IMR-90 (cell line): ENCODE measurements at regions not wholly inside any gene's neighbourhood (a gene's known extent, or its start where the extent isn't known, plus 50 kb on each side); places are given as distances from the start of the nearest gene placed in this dataset.

Experiments
- ATAC-seq: fragments of 200-7000 bp; cut with Tn5 transposase; 2 replicates; pipeline ENCODE4 v1.9.1; 2020; ENCODE audit warnings: low read depth, mild to moderate bottlenecking, moderate library complexity
- BruUV-seq: library from RNA; stranded (reverse); fragments of 400-500 nt; replicated peaks from 2 replicates; lab custom pipeline; 2021; lab: Mats Ljungman, UMichigan
- CTCF ChIA-PET: fragments of 300-600 bp; formaldehyde crosslinking; extraction: SDS; loops from one replicate; lab custom pipeline; 2021; ENCODE audit warnings: antibody characterized with exemption; lab: Yijun Ruan, JAX
- POLR2A ChIA-PET: fragments of 300-600 bp; sonication (Branson Sonifier 250); formaldehyde crosslinking; loops from one replicate; lab custom pipeline; 2022; ENCODE audit warnings: antibody characterized with exemption; ENCODE audit not compliant: unreplicated experiment; lab: Charles Lee
- DNase-seq: peaks from one replicate; pipeline ENCODE4 v3.0.0; 2013
- H2AFZ ChIP-seq: replicated peaks from 2 replicates; pipeline ENCODE3; 2013; ENCODE audit warnings: low read length, mild to moderate bottlenecking; ENCODE audit not compliant: poor library complexity
- H2AK5ac ChIP-seq: 2 replicates; pipeline ENCODE4 v1.6.1; 2013; ENCODE audit warnings: low read depth, low read length, inconsistent platforms
- H2AK9ac ChIP-seq: replicated peaks from 2 replicates; pipeline ENCODE3; 2013; ENCODE audit warnings: mild to moderate bottlenecking, low read depth, low read length, moderate library complexity; ENCODE audit not compliant: poor library complexity
- H2BK120ac ChIP-seq: 2 replicates; pipeline ENCODE4 v1.6.1; 2013; ENCODE audit warnings: low read depth, low read length, inconsistent platforms
- H2BK15ac ChIP-seq: 3 replicates; pipeline ENCODE4 v1.6.1; 2013; ENCODE audit warnings: low read depth, low read length, inconsistent platforms
- H2BK20ac ChIP-seq: 2 replicates; pipeline ENCODE4 v1.6.1; 2013; ENCODE audit warnings: low read depth, mild to moderate bottlenecking, inconsistent platforms, low read length, moderate library complexity
- H2BK5ac ChIP-seq: 2 replicates; pipeline ENCODE4 v1.6.1; 2013; ENCODE audit warnings: mild to moderate bottlenecking, low read depth, low read length, inconsistent platforms; ENCODE audit not compliant: poor library complexity, severe bottlenecking
- H3K14ac ChIP-seq: replicated peaks from 2 replicates; pipeline ENCODE4 v1.6.1; 2013; ENCODE audit warnings: low read depth, low read length, inconsistent platforms
- H3K18ac ChIP-seq: 2 replicates; pipeline ENCODE4 v1.6.1; 2013; ENCODE audit warnings: low read depth, low read length, control low read depth
- H3K23ac ChIP-seq: 2 replicates; pipeline ENCODE4 v1.6.1; 2013; ENCODE audit warnings: low read depth, low read length, inconsistent platforms
- H3K27ac ChIP-seq: 2 replicates; pipeline ENCODE4 v1.5.1; 2013; ENCODE audit warnings: mild to moderate bottlenecking, control low read depth, low read length; ENCODE audit not compliant: insufficient read depth
- H3K27me3 ChIP-seq: 2 replicates; pipeline ENCODE4 v1.6.1; 2013; ENCODE audit warnings: low read length; ENCODE audit not compliant: control insufficient read depth, insufficient read depth
- H3K36me3 ChIP-seq: 2 replicates; pipeline ENCODE4 v1.6.1; 2013; ENCODE audit warnings: low read length, mixed read lengths; ENCODE audit not compliant: control insufficient read depth, insufficient read depth
- H3K4ac ChIP-seq: 2 replicates; pipeline ENCODE4 v1.6.1; 2013; ENCODE audit warnings: low read depth, low read length, inconsistent platforms
- H3K4me1 ChIP-seq: 2 replicates; pipeline ENCODE4 v1.6.1; 2013; ENCODE audit warnings: low read length, mixed read lengths; ENCODE audit not compliant: control insufficient read depth, insufficient read depth
- H3K4me2 ChIP-seq: 2 replicates; pipeline ENCODE4 v1.6.1; 2013; ENCODE audit warnings: low read depth, mild to moderate bottlenecking, control low read depth, low read length, moderate library complexity
- H3K4me3 ChIP-seq: 2 replicates; pipeline ENCODE4 v1.5.1; 2013; ENCODE audit warnings: low read depth, mild to moderate bottlenecking, control low read depth, low read length, moderate library complexity; ENCODE audit not compliant: insufficient read depth
- H3K56ac ChIP-seq: 2 replicates; pipeline ENCODE4 v1.6.1; 2013; ENCODE audit warnings: low read length, inconsistent platforms; ENCODE audit not compliant: insufficient read depth; ENCODE audit errors: extremely low read depth
- H3K79me1 ChIP-seq, 2 experiments: 2 replicates each; pipeline ENCODE4 v1.6.1; 2013; ENCODE audit warnings: low read length in 2 of 2, inconsistent platforms in 1 of 2, low read depth in 1 of 2
- H3K9ac ChIP-seq: 2 replicates; pipeline ENCODE4 v1.6.1; 2013; ENCODE audit warnings: low read depth, low read length, control low read depth
- H3K9me1 ChIP-seq: 2 replicates; pipeline ENCODE4 v1.6.1; 2013; ENCODE audit warnings: low read length, inconsistent platforms; ENCODE audit not compliant: insufficient read depth
- H3K9me3 ChIP-seq: 2 replicates; pipeline ENCODE4 v1.6.1; 2013; ENCODE audit warnings: low read length; ENCODE audit not compliant: control insufficient read depth, insufficient read depth
- H4K20me1 ChIP-seq: 2 replicates; pipeline ENCODE4 v1.6.1; 2013; ENCODE audit warnings: low read length, inconsistent platforms; ENCODE audit not compliant: insufficient read depth
- H4K5ac ChIP-seq: 2 replicates; pipeline ENCODE4 v1.6.1; 2013; ENCODE audit warnings: mild to moderate bottlenecking, low read depth, low read length, control low read depth
- H4K8ac ChIP-seq, 2 experiments: 2 replicates each; pipeline ENCODE4 v1.6.1; 2013; ENCODE audit warnings: low read depth in 2 of 2, low read length in 2 of 2, control low read depth in 1 of 2, inconsistent platforms in 1 of 2
- H4K91ac ChIP-seq: 2 replicates; pipeline ENCODE4 v1.6.1; 2013; ENCODE audit warnings: low read depth, low read length, inconsistent platforms; ENCODE audit not compliant: insufficient read depth
- BHLHE40 ChIP-seq: fragments of 150-350 bp; IDR thresholded peaks from 2 replicates; pipeline ENCODE4 v1.6.1; 2016; ENCODE audit warnings: mild to moderate bottlenecking, low read depth, low read length
- CEBPB ChIP-seq: IDR thresholded peaks from 2 replicates; pipeline ENCODE4 v1.6.1; 2012; ENCODE audit warnings: low read depth, low read length, improper control_type of control experiment
- FOS ChIP-seq: fragments of 150-350 bp; IDR thresholded peaks from 2 replicates; pipeline ENCODE4 v1.6.1; 2016; ENCODE audit warnings: low read depth, low read length
- MAFK ChIP-seq: IDR thresholded peaks from 2 replicates; pipeline ENCODE4 v1.6.1; 2012; ENCODE audit warnings: low read depth, low read length, improper control_type of control experiment
- MAZ ChIP-seq: IDR thresholded peaks from 2 replicates; pipeline ENCODE4 v1.6.1; 2012; ENCODE audit warnings: low read depth, mild to moderate bottlenecking, low read length, improper control_type of control experiment, moderate library complexity, borderline replicate concordance
- MXI1 ChIP-seq: IDR thresholded peaks from 2 replicates; pipeline ENCODE4 v1.6.1; 2012; ENCODE audit warnings: low read depth, mild to moderate bottlenecking, low read length, moderate library complexity, borderline replicate concordance
- NFE2L2 ChIP-seq: fragments of 150-350 bp; IDR thresholded peaks from 2 replicates; pipeline ENCODE4 v1.6.1; 2016; ENCODE audit warnings: low read depth, mild to moderate bottlenecking, low read length
- RAD21 ChIP-seq: IDR thresholded peaks from 2 replicates; pipeline ENCODE4 v1.6.1; 2012; ENCODE audit warnings: low read length, improper control_type of control experiment
- RCOR1 ChIP-seq: IDR thresholded peaks from 2 replicates; pipeline ENCODE4 v1.6.1; 2012; ENCODE audit warnings: mild to moderate bottlenecking, low read length, improper control_type of control experiment; ENCODE audit not compliant: insufficient replicate concordance
- RFX5 ChIP-seq: IDR thresholded peaks from 2 replicates; pipeline ENCODE4 v1.8.0; 2012; ENCODE audit warnings: low read depth, mild to moderate bottlenecking, low read length, moderate library complexity
- SMC3 ChIP-seq: fragments of 150-350 bp; IDR thresholded peaks from 2 replicates; pipeline ENCODE4 v1.6.1; 2016; ENCODE audit warnings: low read depth, mild to moderate bottlenecking, antibody characterized with exemption, low read length, moderate library complexity
- WGBS, 2 experiments: methylation state at CpG; one replicate each; pipeline versions ENCODE4 v1.1.5 to v1.1.7; 2013; ENCODE audit warnings: missing lambda C conversion rate in 2 of 2; ENCODE audit not compliant: insufficient read length in 1 of 2; ENCODE audit errors: extremely low coverage in 2 of 2; 5-methylcytosine and 5-hydroxymethylcytosine counted together
- dilution Hi-C: fragments of 300-500 bp; cut with HindIII; formaldehyde crosslinking; loops from one replicate; pipeline ENCODE4 v1.14.3; 2018; ENCODE audit warnings: low sequenced_read_pairs; ENCODE audit not compliant: unreplicated experiment
- in situ Hi-C: fragments of 300-500 bp; cut with MboI; formaldehyde crosslinking; loops from 3 replicates; pipeline ENCODE4 v1.14.3; 2019; ENCODE audit warnings: low sequenced_read_pairs, inconsistent platforms, mixed read lengths
- intact Hi-C: fragments of 100-400 bp; cut with micrococcal nuclease; formaldehyde crosslinking; loops from 2 replicates; pipeline ENCODE4 v1.10.0; 2022
- TF ChIP-seq, protein P1 (sequence below): conservative IDR thresholded peaks from 2 replicates; pipeline ENCODE4 v1.5.1; 2012; ENCODE audit warnings: mild to moderate bottlenecking, low read depth, low read length, improper control_type of control experiment
- TF ChIP-seq, protein P2 (sequence below): fragments of 150-350 bp; IDR thresholded peaks from 2 replicates; pipeline ENCODE4 v1.6.1; 2016; ENCODE audit warnings: low read depth, mild to moderate bottlenecking, low read length, moderate library complexity, borderline replicate concordance

DNA sequence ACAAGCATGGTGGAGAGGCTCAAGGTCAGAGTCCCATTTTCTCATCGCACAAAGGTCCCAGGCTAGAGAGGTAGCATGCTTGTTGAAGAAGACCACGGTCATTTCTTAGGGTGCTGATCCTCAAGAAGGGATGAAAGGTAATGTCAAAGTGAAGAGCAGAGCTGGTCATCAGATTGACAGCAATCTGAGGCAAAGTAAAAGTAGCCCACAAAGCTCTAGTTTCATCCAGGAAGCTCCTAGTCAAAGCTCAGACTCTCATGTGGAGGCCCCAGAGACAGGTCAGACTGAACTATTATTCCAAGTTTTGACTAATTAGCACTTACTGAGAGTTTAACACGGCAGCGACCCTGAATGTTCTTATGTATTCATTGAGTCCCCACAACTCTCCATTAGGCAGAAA lies 270.6 kb downstream of the RPS29 start:
- no peak for ATAC-seq
- H3K4me1 ChIP-seq, result no peaks in the 10 kb centered on the region
- H2BK120ac ChIP-seq, result no peak overlapping the region
- H3K4ac ChIP-seq, result no peak overlapping the region
- no peak overlapping the region for H4K91ac ChIP-seq
- TF ChIP-seq SMC3, result no peak
- TF ChIP-seq RCOR1, result no peak
- TF ChIP-seq BHLHE40, result no peak
- TF ChIP-seq RFX5, result no peak
- no peak for TF ChIP-seq NFE2L2
- TF ChIP-seq, protein P1, sequence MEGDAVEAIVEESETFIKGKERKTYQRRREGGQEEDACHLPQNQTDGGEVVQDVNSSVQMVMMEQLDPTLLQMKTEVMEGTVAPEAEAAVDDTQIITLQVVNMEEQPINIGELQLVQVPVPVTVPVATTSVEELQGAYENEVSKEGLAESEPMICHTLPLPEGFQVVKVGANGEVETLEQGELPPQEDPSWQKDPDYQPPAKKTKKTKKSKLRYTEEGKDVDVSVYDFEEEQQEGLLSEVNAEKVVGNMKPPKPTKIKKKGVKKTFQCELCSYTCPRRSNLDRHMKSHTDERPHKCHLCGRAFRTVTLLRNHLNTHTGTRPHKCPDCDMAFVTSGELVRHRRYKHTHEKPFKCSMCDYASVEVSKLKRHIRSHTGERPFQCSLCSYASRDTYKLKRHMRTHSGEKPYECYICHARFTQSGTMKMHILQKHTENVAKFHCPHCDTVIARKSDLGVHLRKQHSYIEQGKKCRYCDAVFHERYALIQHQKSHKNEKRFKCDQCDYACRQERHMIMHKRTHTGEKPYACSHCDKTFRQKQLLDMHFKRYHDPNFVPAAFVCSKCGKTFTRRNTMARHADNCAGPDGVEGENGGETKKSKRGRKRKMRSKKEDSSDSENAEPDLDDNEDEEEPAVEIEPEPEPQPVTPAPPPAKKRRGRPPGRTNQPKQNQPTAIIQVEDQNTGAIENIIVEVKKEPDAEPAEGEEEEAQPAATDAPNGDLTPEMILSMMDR, result no peak
- TF ChIP-seq, protein P2, sequence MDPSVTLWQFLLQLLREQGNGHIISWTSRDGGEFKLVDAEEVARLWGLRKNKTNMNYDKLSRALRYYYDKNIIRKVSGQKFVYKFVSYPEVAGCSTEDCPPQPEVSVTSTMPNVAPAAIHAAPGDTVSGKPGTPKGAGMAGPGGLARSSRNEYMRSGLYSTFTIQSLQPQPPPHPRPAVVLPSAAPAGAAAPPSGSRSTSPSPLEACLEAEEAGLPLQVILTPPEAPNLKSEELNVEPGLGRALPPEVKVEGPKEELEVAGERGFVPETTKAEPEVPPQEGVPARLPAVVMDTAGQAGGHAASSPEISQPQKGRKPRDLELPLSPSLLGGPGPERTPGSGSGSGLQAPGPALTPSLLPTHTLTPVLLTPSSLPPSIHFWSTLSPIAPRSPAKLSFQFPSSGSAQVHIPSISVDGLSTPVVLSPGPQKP, result no peak
- no peak for TF ChIP-seq MAZ
- TF ChIP-seq RAD21, result no peak
- TF ChIP-seq MAFK, result no peak
- TF ChIP-seq FOS, result no peak
- TF ChIP-seq MXI1, result no peak
- no peak for TF ChIP-seq CEBPB
- H4K20me1 ChIP-seq, result no peaks in the 10 kb centered on the region
- no peak overlapping the region for H3K27ac ChIP-seq
- H2BK20ac ChIP-seq, result no peak overlapping the region
- dilution Hi-C loops (no loop called here), intact Hi-C loops (no loop called here), in situ Hi-C loops (no loop called here)
- no peaks in the 10 kb centered on the region for H3K9me3 ChIP-seq
- no peak overlapping the region for H3K9ac ChIP-seq
- no peak overlapping the region for H2BK15ac ChIP-seq
- no peak overlapping the region for H2AFZ ChIP-seq
- H3K56ac ChIP-seq, result no peak overlapping the region
- 100% methylated on average over 3 of the region's 4 CpGs; no CpG with 5 or more reads in 1 of the 2 experiments for WGBS, 2 experiments
- H3K79me1 ChIP-seq, result no peaks in the 10 kb centered on the region
- H3K4me3 ChIP-seq, result no peak overlapping the region
- no peak for DNase-seq
- no peak overlapping the region for H3K23ac ChIP-seq
- POLR2A ChIA-PET, result no interaction called here
- no peaks in the 10 kb centered on the region for H3K36me3 ChIP-seq
- no peak overlapping the region for H3K4me2 ChIP-seq
- H2BK5ac ChIP-seq, result no peak overlapping the region
- no peak overlapping the region for H4K5ac ChIP-seq
- no peak overlapping the region for H2AK5ac ChIP-seq
- no peaks in the 10 kb centered on the region for H3K9me1 ChIP-seq
- no peak overlapping the region for H2AK9ac ChIP-seq
- no peaks in the 10 kb centered on the region for H3K27me3 ChIP-seq
- CTCF ChIA-PET, result no interaction called here
- H3K18ac ChIP-seq, result no peak overlapping the region
- BruUV-seq, result no TSS peak
- H3K14ac ChIP-seq, result no peak overlapping the region
- no peak overlapping the region for H4K8ac ChIP-seq
